Peyer's patch (tissue), 4 donors: ENCODE measurements at regions not wholly inside any gene's neighbourhood (a gene's known extent, or its start where the extent isn't known, plus 50 kb on each side); places are given as distances from the start of the nearest gene placed in this dataset.

Source experiments
- DNase-seq, 3 donors: peaks; one replicate each; pipeline ENCODE4 v3.0.0-alpha.2; 2017 to 2019
- H3K27ac ChIP-seq, 4 donors: fragments of 200-600 bp; sonication (generic); one replicate each; pipeline ENCODE4 v1.5.1; 2016 to 2019
- H3K27me3 ChIP-seq, 2 donors: fragments of 200-600 bp; sonication (generic); one replicate each; pipeline ENCODE4 v1.5.1; 2019
- H3K36me3 ChIP-seq, 3 donors: fragments of 200-600 bp; sonication (generic); one replicate each; pipeline ENCODE4 v1.5.1; 2016 to 2019
- H3K4me1 ChIP-seq, 4 donors: fragments of 200-600 bp; sonication (generic); one replicate each; pipeline ENCODE4 v1.5.1; 2016 to 2019
- H3K4me3 ChIP-seq, 4 donors: fragments of 200-600 bp; sonication (generic); 1 replicate in 3 of 4; 2 replicates in 1 of 4; pipeline ENCODE4 v1.5.1; 2016 to 2019; ENCODE audit warnings: mild to moderate bottlenecking in 1 of 4
- H3K9me3 ChIP-seq, 4 donors: fragments of 200-600 bp; sonication (generic); one replicate each; pipeline ENCODE4 v1.5.1; 2016 to 2019; ENCODE audit warnings: mild to moderate bottlenecking in 1 of 4
- CTCF ChIP-seq, 6 experiments: fragments of 450-650 bp in 4 of 6; fragments of 200-600 bp in 2 of 6; sonication (generic) in 1 of 6; IDR thresholded peaks; one replicate each; pipeline ENCODE4 v1.5.1; 2017 to 2019; ENCODE audit warnings: antibody characterized with exemption in 6 of 6, mild to moderate bottlenecking in 3 of 6, moderate library complexity in 1 of 6
- POLR2A ChIP-seq, 2 donors: fragments of 450-650 bp; IDR thresholded peaks; one replicate each; pipeline ENCODE4 v1.5.1; 2017; ENCODE audit warnings: antibody characterized with exemption in 2 of 2, mild to moderate bottlenecking in 2 of 2, moderate library complexity in 2 of 2

- Histone ChIP-seq H3K9me3 (no peaks in the 10 kb centered on the region), H3K4me1 (no peaks in the 10 kb centered on the region), H3K36me3 (no peaks in the 10 kb centered on the region), H3K4me3 (no peak overlapping the region), H3K27me3 (no peaks in the 10 kb centered on the region), H3K27ac (no peak overlapping the region)
- TF ChIP-seq POLR2A (IDR thresholded peaks at IDR 0.05) (no peak), CTCF (IDR thresholded peaks at IDR 0.05) (no peak)
- no peak for DNase-seq
These were observed 165.6 kb downstream of the RCN1 start for GRCh38 chr11:32256466-32256865.

GRCh38 chr11:32259641-32260081 is 168.8 kb downstream of the RCN1 start:
- no peaks in the 10 kb centered on the region for H3K9me3 ChIP-seq
- TF ChIP-seq POLR2A (IDR thresholded peaks at IDR 0.05) (no peak), CTCF (IDR thresholded peaks at IDR 0.05) (no peak)
- no peak overlapping the region for H3K4me3 ChIP-seq
- no peak for DNase-seq
- no peaks in the 10 kb centered on the region for H3K27me3 ChIP-seq
- no peaks in the 10 kb centered on the region for H3K4me1 ChIP-seq
- no peaks in the 10 kb centered on the region for H3K36me3 ChIP-seq
- H3K27ac ChIP-seq, result no peak overlapping the region

- no peak overlapping the region for H3K4me3 ChIP-seq
These were observed 171.5 kb downstream of the RCN1 start for GRCh38 chr11:32262367-32262766.

GRCh38 chr11:32265911-32266310 is 169.4 kb downstream of the WT1 start:
- H3K27me3 ChIP-seq, result no peaks in the 10 kb centered on the region
- no peak overlapping the region for H3K4me3 ChIP-seq
- H3K4me1 ChIP-seq, result no peaks in the 10 kb centered on the region
- H3K36me3 ChIP-seq, result no peaks in the 10 kb centered on the region
- H3K9me3 ChIP-seq, result no peaks in the 10 kb centered on the region
- no peak overlapping the region for H3K27ac ChIP-seq
- DNase-seq, result no peak
- TF ChIP-seq POLR2A (IDR thresholded peaks at IDR 0.05), result no peak
- TF ChIP-seq CTCF (IDR thresholded peaks at IDR 0.05), result no peak

More at GRCh38 chr11:32262367-32262766, 171.5 kb downstream of the RCN1 start:
- Histone ChIP-seq H3K9me3 (no peaks in the 10 kb centered on the region), H3K27ac (no peak overlapping the region), H3K36me3 (no peaks in the 10 kb centered on the region), H3K4me1 (no peaks in the 10 kb centered on the region), H3K27me3 (no peaks in the 10 kb centered on the region)
- TF ChIP-seq CTCF (IDR thresholded peaks at IDR 0.05), result no peak
- no peak for TF ChIP-seq POLR2A (IDR thresholded peaks at IDR 0.05)
- DNase-seq, result no peak

GRCh38 chr11:32266601-32267000 is 168.7 kb downstream of the WT1 start:
- H3K4me1 ChIP-seq, result no peaks in the 10 kb centered on the region
- no peak for DNase-seq
- no peaks in the 10 kb centered on the region for H3K9me3 ChIP-seq
- no peak overlapping the region for H3K27ac ChIP-seq
- TF ChIP-seq POLR2A (IDR thresholded peaks at IDR 0.05) (no peak), CTCF (IDR thresholded peaks at IDR 0.05) (no peak)
- no peak overlapping the region for H3K4me3 ChIP-seq
- no peaks in the 10 kb centered on the region for H3K36me3 ChIP-seq
- no peaks in the 10 kb centered on the region for H3K27me3 ChIP-seq

GRCh38 chr11:32267679-32268187 is 167.6 kb downstream of the WT1 start:
- H3K4me1 ChIP-seq, result no peaks in the 10 kb centered on the region
- H3K27ac ChIP-seq, result no peak overlapping the region
- H3K36me3 ChIP-seq, result no peaks in the 10 kb centered on the region
- H3K9me3 ChIP-seq, result no peaks in the 10 kb centered on the region
- no peak for DNase-seq
- no peaks in the 10 kb centered on the region for H3K27me3 ChIP-seq
- H3K4me3 ChIP-seq, result no peak overlapping the region
- TF ChIP-seq POLR2A (IDR thresholded peaks at IDR 0.05), result no peak
- TF ChIP-seq CTCF (IDR thresholded peaks at IDR 0.05), result no peak
